Trophoblast cell (in vitro differentiated cells and primary cell): ENCODE measurements at regions not wholly inside any gene's neighbourhood (a gene's known extent, or its start where the extent isn't known, plus 50 kb on each side); places are given as distances from the start of the nearest gene placed in this dataset.

ENCODE experiments used
- DNase-seq, 2 donors: peaks; one replicate each; pipeline ENCODE4 v3.0.0-alpha.2; 2016
- H2AFZ ChIP-seq: 2 replicates; pipeline ENCODE4 v1.6.1; 2013; ENCODE audit warnings: low read length, moderate library complexity, mild to moderate bottlenecking; ENCODE audit not compliant: insufficient read depth, poor library complexity
- H2AK5ac ChIP-seq: 2 replicates; pipeline ENCODE4 v1.6.1; 2013; ENCODE audit warnings: mild to moderate bottlenecking, low read length
- H2BK120ac ChIP-seq: 2 replicates; pipeline ENCODE4 v1.6.1; 2013; ENCODE audit warnings: low read length, mild to moderate bottlenecking, moderate library complexity; ENCODE audit not compliant: insufficient read depth, poor library complexity
- H2BK12ac ChIP-seq: 2 replicates; pipeline ENCODE4 v1.6.1; 2013; ENCODE audit warnings: mild to moderate bottlenecking, low read length, moderate library complexity
- H2BK5ac ChIP-seq: 2 replicates; pipeline ENCODE4 v1.6.1; 2013; ENCODE audit warnings: low read length, low read depth, moderate library complexity, mild to moderate bottlenecking; ENCODE audit not compliant: poor library complexity
- H3K14ac ChIP-seq: 2 replicates; pipeline ENCODE4 v1.6.1; 2013; ENCODE audit warnings: mild to moderate bottlenecking, low read length
- H3K18ac ChIP-seq: 2 replicates; pipeline ENCODE4 v1.6.1; 2013; ENCODE audit warnings: mild to moderate bottlenecking, low read length
- H3K23ac ChIP-seq: 2 replicates; pipeline ENCODE4 v1.6.1; 2013; ENCODE audit warnings: low read length
- H3K27ac ChIP-seq: 2 replicates; pipeline ENCODE4 v1.5.1; 2013; ENCODE audit warnings: low read depth, mild to moderate bottlenecking, inconsistent platforms, low read length, moderate library complexity
- H3K27me3 ChIP-seq: 2 replicates; pipeline ENCODE4 v1.6.1; 2013; ENCODE audit warnings: inconsistent platforms, mild to moderate bottlenecking, low read length, moderate library complexity; ENCODE audit not compliant: insufficient read depth
- H3K36me3 ChIP-seq, 2 experiments: 1 replicate in 1 of 2; 2 replicates in 1 of 2; pipeline ENCODE4 v1.6.1; 2013; ENCODE audit warnings: low read length in 2 of 2, mild to moderate bottlenecking in 2 of 2, moderate library complexity in 1 of 2; ENCODE audit not compliant: insufficient read depth in 2 of 2, control insufficient read depth in 1 of 2
- H3K4ac ChIP-seq: 2 replicates; pipeline ENCODE4 v1.6.1; 2013; ENCODE audit warnings: low read depth, mild to moderate bottlenecking, low read length, moderate library complexity
- H3K4me1 ChIP-seq, 2 experiments: 1 replicate in 1 of 2; 2 replicates in 1 of 2; pipeline ENCODE4 v1.6.1; 2013; ENCODE audit warnings: low read length in 2 of 2, mild to moderate bottlenecking in 2 of 2, moderate library complexity in 1 of 2; ENCODE audit not compliant: insufficient read depth in 2 of 2, control insufficient read depth in 1 of 2
- H3K4me2 ChIP-seq: 2 replicates; pipeline ENCODE4 v1.6.1; 2013; ENCODE audit warnings: inconsistent platforms, mild to moderate bottlenecking, low read length, moderate library complexity
- H3K4me3 ChIP-seq: 2 replicates; pipeline ENCODE4 v1.5.1; 2013; ENCODE audit warnings: mild to moderate bottlenecking, low read depth, low read length, inconsistent platforms
- H3K79me1 ChIP-seq: one replicate; pipeline ENCODE4 v1.6.1; 2013; ENCODE audit warnings: low read length
- H3K79me2 ChIP-seq: 2 replicates; pipeline ENCODE4 v1.6.1; 2013; ENCODE audit warnings: low read length, mild to moderate bottlenecking; ENCODE audit not compliant: control insufficient read depth, insufficient read depth, poor library complexity
- H3K9ac ChIP-seq: 2 replicates; pipeline ENCODE4 v1.6.1; 2013; ENCODE audit warnings: mild to moderate bottlenecking, low read length
- H3K9me3 ChIP-seq: 2 replicates; pipeline ENCODE4 v1.6.1; 2013; ENCODE audit warnings: low read depth, mild to moderate bottlenecking, control low read depth, inconsistent platforms, low read length; ENCODE audit not compliant: insufficient read depth
- H4K12ac ChIP-seq: 2 replicates; pipeline ENCODE4 v1.6.1; 2013; ENCODE audit warnings: low read depth, mild to moderate bottlenecking, low read length, moderate library complexity
- H4K8ac ChIP-seq: 2 replicates; pipeline ENCODE4 v1.6.1; 2013; ENCODE audit warnings: low read depth, mild to moderate bottlenecking, low read length, moderate library complexity
- H4K91ac ChIP-seq: one replicate; pipeline ENCODE4 v1.6.1; 2013; ENCODE audit warnings: low read depth, mild to moderate bottlenecking, low read length, moderate library complexity
- WGBS: extraction: QIAGEN DNeasy Blood & Tissue Kit; methylation state at CpG from one replicate; pipeline ENCODE4 v1.1.7; 2013; ENCODE audit warnings: missing lambda C conversion rate; ENCODE audit not compliant: insufficient read length, insufficient coverage; ENCODE audit errors: extremely low coverage; 5-methylcytosine and 5-hydroxymethylcytosine counted together

- Histone ChIP-seq H3K27ac (no peak overlapping the region), H3K27me3 (no peaks in the 10 kb centered on the region), H3K79me2 (no peaks in the 10 kb centered on the region), H2BK5ac (no peak overlapping the region), H3K23ac (no peak overlapping the region), H4K91ac (no peak overlapping the region), H3K36me3 (no peaks in the 10 kb centered on the region), H3K9ac (no peak overlapping the region), H3K4me2 (no peak overlapping the region), H2AK5ac (no peak overlapping the region), H3K18ac (no peak overlapping the region), H2AFZ (no peak overlapping the region), H3K4me1 (no peaks in the 10 kb centered on the region), H4K12ac (no peak overlapping the region), H2BK120ac (no peak overlapping the region), H3K14ac (no peak overlapping the region), H2BK12ac (no peak overlapping the region), H3K79me1 (no peaks in the 10 kb centered on the region), H3K9me3 (no peaks in the 10 kb centered on the region), H3K4me3 (no peak overlapping the region), H4K8ac (no peak overlapping the region), H3K4ac (no peak overlapping the region)
- no peak for DNase-seq
- no CpG with 5 or more reads among the region's 1 CpG for WGBS
Measured at GRCh38 chr12:58544281-58544680, 376.0 kb downstream of the LRIG3 start.

GRCh38 chr12:58547217-58547616 is 373.1 kb downstream of the LRIG3 start:
- no peak overlapping the region for H3K14ac ChIP-seq
- no peak for DNase-seq
- no peak overlapping the region for H3K27ac ChIP-seq
- no peak overlapping the region for H3K23ac ChIP-seq
- no peaks in the 10 kb centered on the region for H3K36me3 ChIP-seq
- H3K18ac ChIP-seq: no peak overlapping the region
- no peaks in the 10 kb centered on the region for H3K79me1 ChIP-seq
- no peak overlapping the region for H4K8ac ChIP-seq
- no peaks in the 10 kb centered on the region for H3K79me2 ChIP-seq
- no peak overlapping the region for H3K4ac ChIP-seq
- H3K9me3 ChIP-seq: no peaks in the 10 kb centered on the region
- no peak overlapping the region for H2AFZ ChIP-seq
- no peaks in the 10 kb centered on the region for H3K4me1 ChIP-seq
- H3K27me3 ChIP-seq: no peaks in the 10 kb centered on the region
- no peak overlapping the region for H3K4me3 ChIP-seq
- no peak overlapping the region for H4K91ac ChIP-seq
- H2BK120ac ChIP-seq: no peak overlapping the region
- no peak overlapping the region for H4K12ac ChIP-seq
- H2BK5ac ChIP-seq: no peak overlapping the region
- H3K4me2 ChIP-seq: no peak overlapping the region
- H2BK12ac ChIP-seq: no peak overlapping the region
- no peak overlapping the region for H2AK5ac ChIP-seq
- no peak overlapping the region for H3K9ac ChIP-seq

- H3K4me1 ChIP-seq: no peaks in the 10 kb centered on the region
- WGBS: no CpG with 5 or more reads among the region's 3 CpGs
- DNase-seq: no peak
- no peaks in the 10 kb centered on the region for H3K79me1 ChIP-seq
- no peak overlapping the region for H3K4me3 ChIP-seq
- no peaks in the 10 kb centered on the region for H3K36me3 ChIP-seq
- no peak overlapping the region for H3K14ac ChIP-seq
- H3K9ac ChIP-seq: no peak overlapping the region
- no peak overlapping the region for H3K4ac ChIP-seq
- no peak overlapping the region for H3K27ac ChIP-seq
- no peak overlapping the region for H4K12ac ChIP-seq
- H3K4me2 ChIP-seq: no peak overlapping the region
- no peak overlapping the region for H4K91ac ChIP-seq
- no peak overlapping the region for H3K23ac ChIP-seq
- H2BK12ac ChIP-seq: no peak overlapping the region
- H2AK5ac ChIP-seq: no peak overlapping the region
- no peak overlapping the region for H3K18ac ChIP-seq
- H3K27me3 ChIP-seq: no peaks in the 10 kb centered on the region
- no peak overlapping the region for H2BK5ac ChIP-seq
- no peaks in the 10 kb centered on the region for H3K9me3 ChIP-seq
- H4K8ac ChIP-seq: no peak overlapping the region
- no peaks in the 10 kb centered on the region for H3K79me2 ChIP-seq
- no peak overlapping the region for H2AFZ ChIP-seq
- H2BK120ac ChIP-seq: no peak overlapping the region
Measured at GRCh38 chr12:58548801-58549200, 371.5 kb downstream of the LRIG3 start.

GRCh38 chr12:58554522-58555157 is 365.7 kb downstream of the LRIG3 start:
- H3K9me3 ChIP-seq: no peaks in the 10 kb centered on the region
- no peak overlapping the region for H2BK12ac ChIP-seq
- no peak overlapping the region for H2AK5ac ChIP-seq
- H3K79me2 ChIP-seq: no peaks in the 10 kb centered on the region
- H3K18ac ChIP-seq: no peak overlapping the region
- H3K4ac ChIP-seq: no peak overlapping the region
- no peaks in the 10 kb centered on the region for H3K79me1 ChIP-seq
- no peaks in the 10 kb centered on the region for H3K4me1 ChIP-seq
- H4K8ac ChIP-seq: no peak overlapping the region
- no peak overlapping the region for H2BK120ac ChIP-seq
- H3K9ac ChIP-seq: no peak overlapping the region
- H2AFZ ChIP-seq: no peak overlapping the region
- no peak overlapping the region for H3K4me2 ChIP-seq
- WGBS: no CpG with 5 or more reads among the region's 5 CpGs
- DNase-seq: no peak
- H4K91ac ChIP-seq: no peak overlapping the region
- no peak overlapping the region for H2BK5ac ChIP-seq
- H4K12ac ChIP-seq: no peak overlapping the region
- H3K14ac ChIP-seq: no peak overlapping the region
- no peak overlapping the region for H3K23ac ChIP-seq
- H3K4me3 ChIP-seq: no peak overlapping the region
- H3K36me3 ChIP-seq: no peaks in the 10 kb centered on the region
- H3K27ac ChIP-seq: no peak overlapping the region
- H3K27me3 ChIP-seq: no peaks in the 10 kb centered on the region
